Activated CD4-positive, alpha-beta T cell treated with anti-CD3 and anti-CD28 coated beads, Interleukin-2, amount 50 U/mL, for 48 hours (primary cell): ENCODE measurements at regions not wholly inside any gene's neighbourhood (a gene's known extent, or its start where the extent isn't known, plus 50 kb on each side); places are given as distances from the start of the nearest gene placed in this dataset.

Experiments
- DNase-seq, 2 experiments: peaks; one replicate each; pipeline ENCODE4 v3.0.0-alpha.2; 2020

DNA sequence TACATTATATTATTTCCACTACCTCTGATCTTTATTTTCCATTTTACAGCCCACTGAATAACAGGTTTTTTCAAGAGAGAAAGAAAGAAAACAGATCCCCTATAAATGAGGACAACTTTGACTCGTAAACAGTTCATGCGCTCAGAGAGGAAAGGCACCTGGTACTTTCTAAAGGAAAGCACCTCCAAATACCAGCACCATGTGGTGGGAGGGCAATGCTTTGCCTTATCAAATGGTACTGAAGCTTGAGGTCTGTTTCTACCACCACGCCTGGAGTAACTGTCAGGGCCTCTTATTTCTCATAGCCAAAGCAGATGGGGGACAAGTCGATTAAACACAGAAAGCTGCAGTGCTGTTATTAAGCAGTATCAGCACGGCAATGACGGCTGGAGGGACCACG is 510.3 kb upstream of the ZFHX3 start:
- no peak for DNase-seq

DNA sequence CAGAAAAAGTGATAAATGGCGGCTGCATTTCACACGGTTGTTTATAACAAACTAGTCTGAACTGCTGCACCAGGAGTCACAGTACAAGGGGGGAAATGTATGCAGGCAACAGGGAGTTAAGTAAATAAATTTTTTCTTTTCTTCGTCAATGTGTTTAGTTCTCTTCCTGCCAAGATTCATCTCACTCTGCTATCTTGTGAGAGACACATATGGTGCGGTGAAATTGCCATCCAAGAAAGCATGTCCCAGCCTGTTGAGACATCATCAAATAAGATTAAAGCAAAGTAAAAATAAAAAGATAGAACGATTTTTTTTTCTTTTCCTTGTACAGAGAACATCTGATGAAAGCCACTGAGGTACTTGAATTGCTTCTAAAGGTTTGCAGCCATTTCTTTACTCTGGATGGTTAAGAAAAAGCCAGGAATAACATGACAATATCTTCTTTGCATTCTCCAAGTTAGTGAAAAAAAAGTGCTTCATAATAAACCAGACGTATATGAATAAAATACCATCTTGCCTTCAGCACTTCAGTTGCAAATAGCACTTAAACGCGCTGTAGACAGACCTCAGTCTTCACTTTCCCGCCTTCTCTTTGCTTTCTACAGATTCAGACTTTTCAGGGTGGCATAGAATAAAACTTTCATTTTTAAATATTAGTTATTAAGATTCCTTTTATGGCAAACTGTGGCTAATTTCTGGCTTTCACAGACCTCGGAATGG is 506.2 kb upstream of the ZFHX3 start:
- no peak for DNase-seq

DNA sequence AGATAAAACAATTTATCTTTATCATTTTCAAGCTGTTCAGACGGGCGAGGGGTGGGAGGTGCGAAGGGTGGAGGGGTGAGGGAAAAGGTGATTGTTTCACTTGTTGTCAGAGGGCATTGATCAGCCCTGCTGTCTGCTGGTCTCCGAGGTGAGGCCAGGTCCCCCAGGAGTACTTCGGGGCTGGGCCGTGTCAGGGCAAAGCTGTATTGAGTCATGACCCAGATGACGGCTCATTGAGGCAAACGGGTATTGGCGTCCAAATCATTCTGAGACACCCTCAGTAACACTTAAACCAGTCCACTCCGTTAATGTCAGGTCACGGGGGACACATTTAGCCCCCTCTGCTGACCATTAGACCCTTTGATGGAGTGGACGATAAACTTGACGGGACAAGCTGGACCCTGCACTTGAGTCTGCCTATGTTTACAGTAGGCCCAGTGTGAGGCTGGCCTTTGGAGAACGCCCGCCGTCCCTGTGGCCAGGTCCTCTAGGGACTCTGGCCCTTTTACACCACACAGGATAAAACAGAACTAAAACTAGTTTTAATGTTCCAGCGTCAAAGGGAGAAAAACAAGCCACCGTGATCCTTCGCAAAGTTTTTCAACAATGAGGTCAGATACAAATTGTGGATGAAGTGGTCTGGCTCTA is 502.2 kb upstream of the ZFHX3 start:
- DNase-seq, result no peak

DNA sequence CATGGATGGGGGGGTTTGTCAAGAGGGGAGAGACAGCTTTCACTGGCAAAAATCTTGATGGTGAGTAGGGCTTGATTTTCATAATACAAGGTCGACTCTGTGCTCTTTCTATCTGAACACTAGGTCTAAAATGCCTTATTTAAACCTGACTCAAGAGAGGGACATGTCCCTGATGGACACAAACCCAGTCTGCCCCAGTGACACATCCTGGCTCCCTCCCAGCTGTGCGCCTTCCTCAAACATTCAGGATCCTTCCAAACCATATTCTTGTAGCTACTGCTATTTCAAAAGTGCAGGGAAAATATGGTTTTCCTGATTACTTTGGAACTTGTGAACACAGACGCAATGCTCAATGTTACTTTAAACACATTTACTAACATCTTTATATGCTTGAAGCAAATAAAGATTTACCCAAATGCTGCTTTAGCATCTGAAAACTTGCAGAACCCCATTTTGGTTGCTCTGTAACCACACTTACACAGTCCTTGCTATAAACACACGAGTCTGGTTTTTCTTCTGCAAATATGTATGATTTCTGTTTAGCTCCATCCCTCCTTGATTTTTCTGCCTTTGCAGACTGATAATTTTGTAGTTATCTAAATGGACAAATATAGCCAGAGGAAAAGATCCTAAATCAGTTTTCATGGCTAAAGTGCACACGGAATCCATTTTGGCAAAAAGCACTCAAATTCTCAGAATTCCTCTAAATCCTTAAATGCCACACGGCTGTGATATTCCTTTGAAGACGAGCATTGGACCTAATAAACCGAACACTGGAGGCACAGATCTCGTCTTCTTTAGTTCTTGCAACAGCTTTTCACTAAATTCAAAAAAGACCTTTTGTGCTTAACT is 499.9 kb upstream of the ZFHX3 start:
- no peak for DNase-seq

DNA sequence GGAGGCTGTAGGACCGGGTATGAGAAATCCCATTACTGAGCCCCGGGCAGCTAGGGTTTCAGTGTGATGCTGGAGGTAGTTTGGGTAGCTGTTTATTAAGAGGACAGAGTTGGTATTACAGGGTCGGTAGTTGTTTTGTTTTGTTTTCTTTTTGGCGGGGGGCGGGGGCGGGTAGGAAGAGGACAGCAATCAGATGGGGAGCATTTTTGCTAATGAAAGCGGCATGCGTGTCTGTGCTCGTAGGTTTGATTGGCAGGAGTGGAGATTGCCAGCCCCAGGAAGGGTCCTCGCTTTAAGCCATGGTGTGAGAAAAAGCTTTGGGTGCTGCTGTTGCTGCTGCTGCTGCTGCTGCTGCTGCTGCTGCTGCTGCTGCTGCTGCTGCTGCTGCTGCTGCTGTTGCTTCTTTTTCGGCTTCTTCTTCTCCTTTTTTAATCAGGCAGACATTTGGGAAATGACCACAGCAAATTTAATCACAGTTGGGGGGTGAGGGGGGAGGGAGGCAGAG is 498.5 kb upstream of the ZFHX3 start:
- DNase-seq, result no peak

DNA sequence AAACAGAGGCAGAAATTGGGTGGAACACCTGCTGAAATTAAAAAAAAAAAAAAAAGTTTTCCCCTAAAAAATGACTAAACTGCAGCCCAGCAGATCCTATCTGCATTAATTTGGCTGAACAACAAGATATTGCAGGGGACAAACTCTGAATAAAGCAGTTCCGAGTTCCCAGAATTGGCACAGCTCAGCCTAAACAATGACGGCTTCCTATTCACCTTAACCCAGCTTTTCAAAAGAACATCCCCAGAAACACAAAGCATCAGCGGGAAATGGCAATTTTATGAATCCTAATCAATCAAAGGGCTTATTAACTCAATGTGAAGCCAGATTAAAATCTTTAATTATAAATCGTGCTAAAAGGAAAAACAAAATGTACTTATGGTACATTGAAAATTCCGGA is 497.8 kb upstream of the ZFHX3 start:
- no peak for DNase-seq

DNA sequence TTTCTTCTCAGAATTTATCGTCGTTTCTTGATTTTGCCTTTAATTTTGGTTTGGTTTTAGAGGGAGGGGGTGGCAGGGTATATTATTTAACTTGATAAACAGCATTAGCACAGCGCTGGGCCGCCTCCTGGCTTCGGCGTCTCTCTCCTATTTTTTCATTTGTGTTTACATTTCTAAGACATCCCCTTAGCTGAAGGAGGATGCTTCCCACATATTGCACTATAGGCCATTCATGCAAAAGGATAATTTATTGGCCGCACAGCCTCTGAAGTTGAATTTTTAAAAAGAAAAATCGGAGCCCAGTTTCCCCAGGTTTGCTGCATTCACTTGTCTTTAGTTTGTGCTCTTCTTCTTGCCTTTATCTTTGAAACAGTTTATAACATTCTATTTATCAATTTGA is 497.4 kb upstream of the ZFHX3 start:
- no peak for DNase-seq

DNA sequence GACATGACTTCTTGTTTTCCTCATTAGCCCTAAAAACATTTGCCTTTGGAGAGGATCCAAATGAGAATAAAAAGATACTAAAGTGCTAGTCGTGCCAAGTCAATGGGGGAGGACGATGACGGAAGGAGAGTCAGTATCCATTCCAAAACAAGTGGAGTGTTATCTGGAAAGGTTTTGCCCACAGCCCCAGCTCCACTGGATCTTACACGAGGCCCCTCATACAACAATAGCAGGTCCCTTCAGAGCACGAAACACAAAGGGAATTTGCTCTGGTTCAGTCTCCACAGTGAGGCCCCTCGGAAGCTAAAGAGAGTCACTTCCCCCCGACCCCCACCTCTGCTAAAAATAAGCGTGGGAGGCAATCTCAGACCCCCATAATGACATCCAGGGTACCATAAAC is 496.9 kb upstream of the ZFHX3 start:
- no peak for DNase-seq

DNA sequence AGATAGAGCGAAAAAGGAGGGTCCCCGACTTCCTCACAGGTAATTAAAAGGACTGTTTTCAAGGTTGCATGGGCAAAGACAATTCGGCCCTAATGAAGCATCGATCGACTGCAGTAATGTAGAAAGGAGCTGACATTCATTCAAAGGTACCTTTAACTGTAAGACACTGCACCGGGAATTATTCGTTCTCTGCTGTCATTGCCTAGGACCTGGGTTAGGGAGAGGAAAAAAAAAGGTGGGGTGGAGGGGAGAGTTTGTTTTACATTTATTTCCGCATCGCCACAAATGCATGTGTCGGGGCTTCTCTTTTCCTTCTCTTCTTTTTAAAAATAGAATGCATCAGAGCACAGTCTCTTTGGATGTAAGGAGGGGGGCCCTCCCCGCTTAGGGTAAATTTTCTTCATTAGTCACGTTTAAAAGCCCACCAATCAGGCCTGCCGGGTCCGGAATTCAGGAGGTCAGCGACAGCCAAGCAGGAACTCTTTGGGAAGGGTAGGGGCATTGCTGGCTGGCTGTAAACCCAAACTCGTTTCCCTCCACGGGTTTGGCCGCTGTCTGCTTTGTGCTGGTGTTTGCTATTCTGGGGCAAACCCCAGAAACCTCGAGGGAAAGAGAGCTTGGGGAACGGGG is 496.2 kb upstream of the ZFHX3 start:
- DNase-seq, result no peak

DNA sequence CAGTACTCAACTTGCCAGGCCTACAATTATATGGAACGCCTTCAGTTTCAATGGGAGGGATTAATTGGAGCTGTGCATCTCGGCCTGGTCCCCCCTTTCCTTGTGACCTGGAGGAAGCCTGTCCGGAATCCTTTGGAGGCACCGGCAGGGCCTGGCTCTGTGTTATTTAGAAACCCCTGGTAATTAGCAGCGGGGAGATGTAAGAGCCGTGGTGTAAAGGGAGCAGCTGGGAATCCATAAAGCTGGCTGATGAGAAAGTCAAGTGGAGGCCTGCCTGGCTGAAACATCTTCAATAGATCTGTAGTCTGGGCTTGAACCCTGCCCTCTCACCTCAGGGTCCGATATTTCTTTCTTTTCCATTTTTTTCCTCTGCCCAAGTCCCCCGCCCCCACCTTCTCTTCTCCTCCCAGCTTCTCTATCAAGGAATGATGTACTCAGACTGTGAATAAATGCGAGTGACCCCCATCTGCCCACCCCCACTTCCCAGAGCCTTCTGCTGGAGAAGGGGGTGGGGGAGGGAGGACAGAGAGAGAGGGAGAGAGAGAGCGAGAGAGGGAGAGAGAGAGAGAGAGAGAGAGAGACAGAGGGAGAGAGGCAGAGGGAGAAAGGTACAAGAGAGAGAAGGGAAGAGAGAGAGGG is 495.5 kb upstream of the ZFHX3 start:
- no peak for DNase-seq

DNA sequence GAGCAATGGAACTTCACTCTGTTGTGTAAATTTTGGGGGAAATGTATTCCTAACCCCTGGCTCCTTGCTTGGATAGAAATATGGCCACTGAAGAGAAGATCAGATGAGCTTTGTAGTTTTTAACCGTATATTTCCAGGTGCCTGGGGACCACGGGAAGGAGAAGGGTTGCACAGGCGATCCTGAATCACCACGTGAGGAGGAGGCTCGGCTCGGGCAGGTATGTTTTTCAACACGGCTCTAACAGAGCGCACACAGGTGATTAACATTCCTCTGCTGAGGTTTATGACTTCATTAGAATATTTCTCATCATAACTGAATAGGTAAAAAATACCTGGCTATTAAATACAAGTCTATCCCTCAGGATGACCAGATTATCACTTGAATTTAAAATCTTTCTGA is 495.0 kb upstream of the ZFHX3 start:
- no peak for DNase-seq

DNA sequence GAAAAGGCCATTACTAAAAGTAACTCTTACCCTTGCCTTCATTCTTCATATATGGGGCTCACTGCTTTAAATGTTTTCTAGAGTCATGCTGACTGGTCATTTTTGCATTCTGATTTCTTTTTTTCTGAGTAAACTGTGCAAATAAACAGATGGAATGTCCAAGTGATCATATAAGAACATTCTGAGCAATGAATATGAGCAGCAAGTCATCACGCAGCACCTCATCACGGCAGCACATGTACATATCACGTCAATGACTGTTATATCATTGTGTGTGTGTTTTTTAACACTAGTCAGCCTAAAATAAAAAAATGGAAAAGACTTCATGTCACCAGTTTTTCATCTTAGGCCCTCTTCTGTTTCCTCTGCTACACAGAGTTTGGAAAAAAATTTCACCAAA is 490.0 kb upstream of the ZFHX3 start:
- no peak for DNase-seq

DNA sequence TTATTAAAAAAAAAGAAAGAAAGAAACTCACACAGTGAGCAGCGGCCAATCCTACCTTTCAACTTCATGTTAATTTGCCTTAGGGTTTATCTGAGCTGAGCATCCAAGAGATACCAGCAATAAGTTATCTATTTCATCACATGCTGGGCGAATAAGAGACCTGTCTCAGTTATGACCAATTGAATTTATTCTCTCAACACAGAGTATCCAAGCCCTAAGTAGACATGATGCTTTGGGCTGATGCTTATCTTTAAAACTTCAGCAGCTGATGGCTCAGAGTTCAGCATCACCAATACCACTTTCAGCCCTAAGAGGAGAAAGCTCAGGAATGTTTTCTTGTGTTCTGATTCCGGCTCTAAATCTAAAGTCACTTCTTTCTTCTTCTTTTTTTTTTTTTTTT is 489.0 kb upstream of the ZFHX3 start:
- no peak for DNase-seq

DNA sequence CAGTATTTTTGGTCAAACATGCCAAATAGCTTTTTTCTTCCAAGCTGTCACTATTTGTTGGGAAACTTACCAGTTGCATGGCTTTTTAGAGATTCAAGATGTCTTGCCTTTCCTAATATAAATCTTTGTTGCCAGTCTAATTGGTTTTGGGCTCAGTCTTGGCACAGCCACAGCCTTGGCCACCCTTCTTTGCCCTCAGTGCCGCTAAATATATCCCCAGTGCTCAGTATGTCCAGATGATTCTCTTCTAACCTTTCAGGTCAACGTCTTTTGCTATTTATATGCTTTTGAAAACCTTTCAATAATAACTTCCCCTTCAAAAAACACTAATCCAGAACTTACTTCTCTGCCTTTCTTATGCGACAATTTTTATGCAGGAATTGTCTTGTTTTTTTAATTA is 483.1 kb upstream of the ZFHX3 start:
- DNase-seq, result no peak

DNA sequence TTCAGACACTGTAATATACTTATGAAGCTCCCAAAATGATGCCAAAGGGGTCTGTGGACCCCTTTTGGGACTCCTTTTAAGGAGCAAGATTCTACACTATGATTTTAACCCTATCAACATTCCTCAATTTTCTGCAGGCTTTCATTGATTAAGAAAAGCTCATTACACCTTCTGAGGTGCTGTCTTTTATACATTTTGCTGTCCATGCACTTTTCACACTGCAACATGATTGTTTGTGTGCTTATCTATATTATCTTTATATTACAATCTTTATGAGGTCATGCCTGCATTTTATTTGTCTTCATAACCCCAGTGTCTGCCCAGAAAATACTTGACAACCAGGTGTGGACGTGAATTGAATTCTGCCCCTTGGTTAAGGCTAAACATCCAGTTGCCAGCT is 482.6 kb upstream of the ZFHX3 start:
- no peak for DNase-seq

DNA sequence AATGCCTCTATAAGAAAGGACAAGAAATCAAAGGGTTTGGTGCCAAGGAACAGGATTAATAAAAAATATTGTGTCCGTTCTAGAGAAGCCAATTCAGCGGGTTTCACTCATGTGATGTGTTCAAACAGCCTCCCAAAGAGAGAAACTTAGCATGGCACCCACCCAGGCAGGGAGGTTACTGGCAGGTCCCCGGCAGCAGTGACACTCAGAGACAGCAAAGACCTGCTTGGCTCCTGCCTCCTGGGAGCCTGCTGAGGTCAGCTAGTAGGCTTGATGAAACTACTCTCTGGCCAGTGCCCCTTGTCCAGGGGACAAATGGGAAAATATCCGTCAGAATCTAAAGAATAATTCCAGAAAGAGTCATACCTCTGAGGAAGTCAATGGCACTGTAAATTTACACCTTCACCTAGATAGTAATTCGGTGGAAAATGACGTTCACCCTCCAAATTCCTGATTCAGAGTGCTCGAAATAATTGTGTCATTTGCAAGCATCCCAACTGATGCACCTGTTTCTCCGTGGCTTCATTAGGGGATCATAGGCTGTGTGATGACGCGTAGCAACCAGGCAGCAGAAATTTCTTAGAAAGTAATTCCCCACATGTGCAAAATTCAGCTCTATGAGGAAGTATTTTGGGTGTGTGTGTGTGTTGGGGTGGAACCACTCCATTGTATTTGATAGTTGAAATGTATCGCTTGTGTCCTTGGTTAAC is 481.5 kb upstream of the ZFHX3 start:
- no peak for DNase-seq

DNA sequence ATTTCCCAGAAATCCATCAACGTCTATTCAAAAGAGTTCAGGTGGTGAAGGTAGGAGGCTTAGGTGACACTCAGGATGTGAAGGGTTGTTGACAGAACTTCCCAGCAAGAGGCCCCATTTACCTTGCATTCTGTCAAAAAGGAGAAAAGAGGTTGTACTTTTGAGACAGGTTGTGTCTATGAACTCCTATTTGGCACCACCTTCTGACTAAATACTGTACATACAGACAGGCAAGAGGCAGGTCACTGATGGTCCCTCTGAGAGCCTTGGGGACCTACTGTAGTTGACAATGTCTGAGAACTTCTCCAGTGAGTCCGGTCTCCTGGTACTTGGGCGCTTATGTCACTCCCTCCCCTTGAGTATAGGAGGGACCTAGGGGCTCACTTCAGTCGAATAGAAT is 479.3 kb upstream of the ZFHX3 start:
- no peak for DNase-seq

DNA sequence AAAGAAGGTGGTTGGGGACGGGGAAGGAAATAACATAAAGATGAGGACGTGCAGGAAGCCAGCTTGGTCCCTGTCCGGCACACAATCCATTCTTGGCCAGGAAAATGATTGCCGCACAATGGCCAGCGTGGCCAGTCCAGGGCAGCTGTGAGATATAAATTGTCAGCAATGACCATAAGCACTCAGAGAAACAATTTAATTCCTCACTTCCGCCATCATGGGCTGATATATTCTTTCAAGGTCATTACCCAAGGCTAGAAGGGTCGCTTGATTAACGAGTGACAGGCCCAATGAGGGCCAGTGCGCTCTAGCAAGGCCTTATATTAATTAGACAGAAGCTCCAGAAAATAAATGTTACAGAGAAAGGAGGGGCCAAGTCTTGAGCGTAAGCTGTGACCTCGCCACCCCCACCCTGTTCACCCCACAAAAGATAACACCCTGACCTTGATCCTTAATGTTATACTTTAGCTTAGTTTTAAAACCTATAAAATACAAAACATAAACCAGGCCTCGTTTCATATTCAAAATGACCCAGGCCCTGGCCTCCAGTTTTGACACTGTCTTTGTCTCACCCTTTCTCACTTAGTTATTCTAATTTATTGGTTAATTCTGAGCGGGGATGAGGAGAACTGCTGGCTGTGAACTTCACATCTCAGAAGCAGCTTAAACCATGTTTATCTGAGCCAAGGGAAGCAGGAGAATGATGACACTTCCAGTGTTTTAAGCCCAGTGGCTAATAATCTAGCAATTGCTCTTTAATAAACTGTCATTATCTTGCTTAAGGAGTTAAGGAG is 478.3 kb upstream of the ZFHX3 start:
- DNase-seq, result no peak

DNA sequence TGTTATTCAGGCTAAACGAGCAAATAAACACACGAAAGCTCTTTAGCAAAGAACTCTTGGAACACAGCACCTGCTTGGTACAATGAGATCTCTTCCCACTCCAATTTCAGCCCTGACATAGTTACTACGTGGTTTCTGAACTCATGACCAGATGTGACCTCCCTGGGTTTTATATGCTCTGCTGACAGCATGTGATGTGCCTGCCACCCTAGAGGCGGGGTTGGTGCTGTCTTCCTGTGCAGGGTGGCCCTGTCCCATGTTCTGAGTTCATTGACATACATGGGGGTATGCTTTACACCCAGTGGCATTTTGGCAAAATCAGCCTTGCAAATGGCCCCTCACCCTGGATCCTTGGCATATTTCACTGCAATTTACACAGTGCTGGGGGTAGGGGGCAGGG is 475.3 kb upstream of the ZFHX3 start:
- DNase-seq, result no peak

DNA sequence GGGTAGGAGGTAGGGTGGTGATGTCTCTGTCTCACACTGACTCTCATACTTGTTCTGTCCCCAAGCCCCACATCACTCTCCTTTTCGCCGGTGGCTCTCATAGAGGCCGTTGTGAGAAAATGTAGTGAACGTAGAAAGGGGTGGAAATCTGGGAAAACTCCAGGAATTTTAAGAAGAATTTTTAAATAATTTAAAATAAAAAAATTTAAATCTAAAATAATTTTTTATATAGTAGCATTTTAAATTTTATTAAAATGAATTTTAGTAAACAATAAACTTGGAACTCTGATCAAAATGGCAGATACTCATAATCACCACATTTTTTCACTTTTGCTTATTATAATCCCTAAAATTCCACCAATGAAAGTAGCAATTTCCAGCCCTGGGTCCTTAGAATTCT is 473.6 kb upstream of the ZFHX3 start:
- DNase-seq, result no peak

DNA sequence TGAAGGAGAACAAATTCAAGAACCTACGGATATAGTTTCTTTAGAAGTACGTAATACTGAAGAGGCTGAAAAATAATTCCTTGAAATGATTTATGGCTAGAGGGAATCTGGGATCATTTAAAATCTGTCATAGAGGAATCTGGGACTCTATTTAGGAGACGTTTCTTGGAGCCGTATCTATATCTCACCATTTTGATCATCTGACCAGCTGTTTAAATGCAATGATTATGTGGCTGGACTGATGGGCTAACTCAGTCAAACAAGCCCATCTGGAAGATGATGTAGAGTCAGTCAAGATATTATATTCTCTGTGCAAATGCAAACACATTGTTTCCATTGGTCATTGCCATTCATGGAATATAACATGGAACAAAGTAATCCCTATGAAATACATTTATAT is 467.7 kb upstream of the ZFHX3 start:
- DNase-seq, result no peak
